ENCODE measurements at regions not wholly inside any gene's neighbourhood (a gene's known extent, or its start where the extent isn't known, plus 50 kb on each side); places are given as distances from the start of the nearest gene placed in this dataset.

- no peak for ATAC-seq
- H3K9me3 Mint-ChIP-seq, result no peaks in the 10 kb centered on the region
- no peaks in the 10 kb centered on the region for H3K27me3 Mint-ChIP-seq
- peak overlapping the region; percentile 45 to 86 for H3K27ac Mint-ChIP-seq
- no peak for DNase-seq
- H3K4me1 Mint-ChIP-seq, result peaks cover 83% of the 10 kb centered on the region
- H3K4me3 Mint-ChIP-seq, result peak overlapping the region; percentile 49 to 51
Observed at GRCh38 chr14:76954394-76955190, 73.9 kb downstream of the IRF2BPL start.

- Mint-ChIP-seq H3K27me3 (no peaks in the 10 kb centered on the region), H3K4me1 (peaks cover 78% of the 10 kb centered on the region), H3K4me3 (peak overlapping the region; percentile 52 to 84), H3K27ac (peak overlapping the region; percentile 92 to 98), H3K9me3 (no peaks in the 10 kb centered on the region)
- ATAC-seq (no peak), DNase-seq (peak; percentile 50 to 59)
Observed at GRCh38 chr14:76953311-76953945, 75.1 kb downstream of the IRF2BPL start.

GRCh38 chr14:76951166-76951565, 77.3 kb downstream of the IRF2BPL start:
- H3K27ac Mint-ChIP-seq, result no peak overlapping the region
- ATAC-seq, result no peak
- DNase-seq, result no peak
- H3K4me3 Mint-ChIP-seq, result no peak overlapping the region
- H3K27me3 Mint-ChIP-seq, result peaks cover 8% of the 10 kb centered on the region
- peaks cover 79% of the 10 kb centered on the region for H3K4me1 Mint-ChIP-seq
- no peaks in the 10 kb centered on the region for H3K9me3 Mint-ChIP-seq

GRCh38 chr14:76950055-76951020, 78.2 kb downstream of the IRF2BPL start:
- DNase-seq (no peak), ATAC-seq (no peak)
- Mint-ChIP-seq H3K4me1 (peaks cover 71% of the 10 kb centered on the region), H3K9me3 (no peaks in the 10 kb centered on the region), H3K4me3 (no peak overlapping the region), H3K27me3 (peaks cover 8% of the 10 kb centered on the region), H3K27ac (no peak overlapping the region)

- DNase-seq (no peak), ATAC-seq (no peak)
- Mint-ChIP-seq H3K27me3 (peaks cover 8% of the 10 kb centered on the region), H3K4me1 (peaks cover 57% of the 10 kb centered on the region), H3K27ac (peak overlapping the region in 1 of 2 donors; percentile 80), H3K4me3 (no peak overlapping the region), H3K9me3 (no peaks in the 10 kb centered on the region)
Observed at GRCh38 chr14:76948976-76949375, 79.5 kb downstream of the IRF2BPL start.

- H3K27ac Mint-ChIP-seq, result peak overlapping the region in 1 of 2 donors; percentile 80
- peaks cover 51% of the 10 kb centered on the region for H3K4me1 Mint-ChIP-seq
- ATAC-seq (no peak), DNase-seq (no peak)
- peaks cover 8% of the 10 kb centered on the region for H3K27me3 Mint-ChIP-seq
- H3K9me3 Mint-ChIP-seq, result no peaks in the 10 kb centered on the region
- H3K4me3 Mint-ChIP-seq, result no peak overlapping the region
Observed at GRCh38 chr14:76948213-76948947, 80.1 kb downstream of the IRF2BPL start.

DNA sequence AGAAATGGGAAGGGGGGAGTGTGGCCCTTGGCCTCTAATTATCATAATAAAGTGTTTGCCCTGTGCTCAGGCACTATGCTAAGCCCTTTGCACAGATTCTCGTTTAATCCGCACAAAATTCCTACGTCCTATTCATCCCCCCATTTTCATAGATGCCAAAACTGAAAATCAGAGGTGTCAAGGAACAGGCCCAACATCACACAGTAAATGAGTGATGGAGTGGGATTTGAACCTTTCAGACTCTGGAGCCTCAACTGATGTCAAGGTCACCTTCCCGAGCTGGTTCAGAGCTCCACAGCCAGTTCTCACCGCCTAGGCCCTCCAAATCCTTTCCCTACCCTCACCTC, 80.7 kb downstream of the IRF2BPL start:
- ATAC-seq (no peak), DNase-seq (no peak)
- Mint-ChIP-seq H3K27me3 (peaks cover 8% of the 10 kb centered on the region), H3K4me1 (peaks cover 55% of the 10 kb centered on the region), H3K9me3 (no peaks in the 10 kb centered on the region), H3K4me3 (peak overlapping the region in 1 of 2 donors; percentile 65), H3K27ac (no peak overlapping the region)

GRCh38 chr14:76947078-76947837, 81.2 kb downstream of the IRF2BPL start:
- ATAC-seq (peak; percentile 97), DNase-seq (peak; percentile 75 to 89)
- H3K27ac Mint-ChIP-seq, result peak overlapping the region; percentile 20 to 85
- peaks cover 60% of the 10 kb centered on the region for H3K4me1 Mint-ChIP-seq
- H3K4me3 Mint-ChIP-seq, result peak overlapping the region; percentile 52 to 65
- peaks cover 8% of the 10 kb centered on the region for H3K27me3 Mint-ChIP-seq
- H3K9me3 Mint-ChIP-seq, result no peaks in the 10 kb centered on the region

GRCh38 chr14:76946753-76947077, 81.8 kb downstream of the IRF2BPL start:
- H3K4me1 Mint-ChIP-seq, result peaks cover 63% of the 10 kb centered on the region
- DNase-seq (no peak), ATAC-seq (no peak)
- H3K9me3 Mint-ChIP-seq, result no peaks in the 10 kb centered on the region
- peak overlapping the region in 1 of 2 donors; percentile 52 for H3K4me3 Mint-ChIP-seq
- peaks cover 8% of the 10 kb centered on the region for H3K27me3 Mint-ChIP-seq
- H3K27ac Mint-ChIP-seq, result peak overlapping the region; percentile 20 to 85

DNA sequence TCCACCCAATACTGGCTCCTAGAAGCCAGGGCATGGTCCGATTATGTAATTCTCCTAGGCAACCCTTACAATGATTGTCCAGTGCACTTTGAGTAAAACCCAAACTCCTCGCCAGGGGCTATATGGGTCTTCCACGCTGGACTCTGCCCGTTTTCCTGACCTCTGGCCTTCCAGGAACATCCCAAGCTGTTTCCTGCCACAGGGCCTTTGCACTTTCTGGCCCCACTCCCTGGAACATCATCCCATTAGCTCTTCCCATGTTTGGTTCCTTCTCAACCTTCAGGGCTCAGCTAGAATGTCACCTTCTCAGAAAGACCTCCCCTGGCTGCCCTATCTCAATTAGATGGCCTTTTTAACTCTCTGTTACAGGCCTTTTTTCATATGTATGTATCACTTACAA, 85.4 kb downstream of the IRF2BPL start:
- Mint-ChIP-seq H3K27ac (no peak overlapping the region), H3K4me3 (no peak overlapping the region), H3K27me3 (peaks cover 8% of the 10 kb centered on the region), H3K9me3 (no peaks in the 10 kb centered on the region), H3K4me1 (peaks cover 33% of the 10 kb centered on the region)
- no peak for DNase-seq
- ATAC-seq, result no peak

DNA sequence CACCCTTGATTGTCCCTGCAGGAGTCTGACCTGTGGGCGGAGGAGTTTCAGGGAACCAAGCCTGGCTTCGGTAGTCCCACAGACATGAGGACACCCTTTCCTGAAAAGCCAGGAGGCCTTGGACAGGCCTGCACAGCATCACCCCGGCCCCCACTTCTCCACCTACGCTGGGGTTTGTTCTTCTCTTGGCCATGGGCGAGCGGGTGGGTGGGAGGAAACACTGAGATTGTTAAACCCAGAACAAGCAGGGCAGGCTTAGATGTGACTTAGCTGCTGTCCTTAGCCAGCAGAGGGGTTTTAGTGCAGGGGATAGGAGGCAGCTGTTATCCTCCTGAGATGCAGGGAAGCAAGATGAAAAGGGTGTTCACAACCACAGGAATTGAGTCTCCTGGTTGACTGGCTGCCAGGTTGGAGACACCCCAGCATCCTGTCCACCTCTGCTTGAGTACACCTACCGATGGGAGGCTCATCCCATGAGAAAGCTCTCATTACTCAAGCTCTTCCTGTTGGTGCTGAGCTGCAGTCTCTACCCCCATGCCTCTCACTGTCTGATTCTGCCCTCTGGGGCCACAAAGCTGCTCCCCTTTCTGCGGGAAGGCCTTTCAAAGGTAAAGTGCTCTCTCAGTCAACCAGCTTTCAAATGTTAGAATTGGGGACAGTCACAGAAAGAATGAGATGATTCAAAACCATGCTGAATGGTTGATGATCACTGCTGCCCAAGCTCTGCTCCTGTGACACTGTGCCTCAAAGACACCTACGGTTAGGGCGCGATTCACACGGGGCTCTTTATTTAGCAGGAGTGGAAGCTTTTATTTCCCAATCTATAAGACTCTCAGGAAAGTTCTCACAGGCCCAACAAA, 86.3 kb downstream of the IRF2BPL start:
- DNase-seq (no peak), ATAC-seq (no peak)
- Mint-ChIP-seq H3K4me1 (peaks cover 24% of the 10 kb centered on the region), H3K27ac (peak overlapping the region in 1 of 2 donors; percentile 25), H3K27me3 (peaks cover 8% of the 10 kb centered on the region), H3K4me3 (no peak overlapping the region), H3K9me3 (no peaks in the 10 kb centered on the region)

DNA sequence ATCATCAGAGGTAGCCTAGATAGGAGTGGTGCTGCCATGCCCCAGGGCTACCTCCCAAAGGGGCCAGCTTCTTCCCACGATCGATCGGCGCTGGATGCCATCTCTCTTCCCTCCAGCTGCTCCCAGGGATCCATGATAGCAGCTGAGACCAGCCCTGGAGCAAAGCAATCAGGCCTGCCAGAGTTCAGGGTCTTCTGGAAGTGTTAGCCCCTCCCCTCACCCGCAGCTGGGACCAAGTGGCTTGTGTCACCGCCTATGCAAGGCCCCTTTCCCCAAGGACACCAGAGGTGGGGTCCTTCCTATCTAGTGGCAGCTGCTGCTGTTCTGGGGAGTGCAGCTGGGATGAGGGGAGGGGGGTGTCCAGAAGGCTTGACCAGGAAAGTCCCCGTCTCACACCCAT, 87.0 kb downstream of the IRF2BPL start:
- Mint-ChIP-seq H3K9me3 (no peaks in the 10 kb centered on the region), H3K27ac (no peak overlapping the region), H3K4me1 (peaks cover 17% of the 10 kb centered on the region), H3K27me3 (peaks cover 1% of the 10 kb centered on the region), H3K4me3 (no peak overlapping the region)
- DNase-seq, result no peak
- no peak for ATAC-seq

- DNase-seq (no peak), ATAC-seq (no peak)
- no peaks in the 10 kb centered on the region for H3K9me3 Mint-ChIP-seq
- H3K4me3 Mint-ChIP-seq, result no peak overlapping the region
- H3K27ac Mint-ChIP-seq, result peak overlapping the region in 1 of 2 donors; percentile 74
- H3K27me3 Mint-ChIP-seq, result no peaks in the 10 kb centered on the region
- peaks cover 14% of the 10 kb centered on the region for H3K4me1 Mint-ChIP-seq
Observed at GRCh38 chr14:76940021-76940760, 88.3 kb downstream of the IRF2BPL start.
